Renal cortical epithelial cell (primary cell): ENCODE measurements at regions not wholly inside any gene's neighbourhood (a gene's known extent, or its start where the extent isn't known, plus 50 kb on each side); places are given as distances from the start of the nearest gene placed in this dataset.

Source experiments
- DNase-seq: peaks from one replicate; pipeline ENCODE4 v3.0.0-alpha.2; 2011; ENCODE audit warnings: low read depth

DNA sequence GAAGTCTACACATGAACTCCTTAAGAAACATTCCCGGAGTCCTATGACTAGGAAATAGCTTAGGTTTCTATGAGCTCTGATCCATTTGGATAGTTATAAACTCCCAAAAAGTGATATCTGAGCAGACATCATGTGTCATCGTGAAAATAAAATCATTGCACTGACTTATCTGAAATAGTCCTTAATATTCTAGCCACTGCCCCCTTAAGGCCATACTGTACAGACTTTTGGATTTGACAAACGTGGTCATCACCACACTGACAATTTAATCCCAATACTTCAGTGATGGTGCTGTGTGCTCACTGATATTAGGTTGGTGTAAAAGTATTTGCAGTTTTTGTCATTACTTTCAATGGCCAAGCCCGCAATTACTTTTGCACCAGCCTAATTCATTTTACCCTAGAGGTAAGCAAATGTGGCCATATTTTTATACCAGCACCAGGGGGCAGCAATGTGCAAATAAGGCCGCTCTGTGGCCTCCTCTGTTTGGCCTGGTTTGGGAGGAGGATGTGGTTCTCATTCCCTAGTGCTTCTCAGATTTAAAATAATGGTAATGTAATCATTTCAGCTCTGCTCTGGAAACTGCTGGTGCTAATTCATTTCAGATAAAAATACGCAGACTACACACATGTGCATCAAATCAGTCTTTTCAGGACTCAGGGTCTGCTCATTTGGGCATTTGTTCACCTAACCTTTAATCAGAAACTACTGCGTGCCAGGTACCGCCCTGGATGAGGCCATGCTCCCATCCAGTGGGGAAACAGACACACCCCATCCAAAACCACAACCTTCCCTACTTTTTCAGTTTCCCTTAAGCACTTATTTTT, 196.4 kb upstream of the C1QTNF7 start:
- DNase-seq, result peak; percentile 65

DNA sequence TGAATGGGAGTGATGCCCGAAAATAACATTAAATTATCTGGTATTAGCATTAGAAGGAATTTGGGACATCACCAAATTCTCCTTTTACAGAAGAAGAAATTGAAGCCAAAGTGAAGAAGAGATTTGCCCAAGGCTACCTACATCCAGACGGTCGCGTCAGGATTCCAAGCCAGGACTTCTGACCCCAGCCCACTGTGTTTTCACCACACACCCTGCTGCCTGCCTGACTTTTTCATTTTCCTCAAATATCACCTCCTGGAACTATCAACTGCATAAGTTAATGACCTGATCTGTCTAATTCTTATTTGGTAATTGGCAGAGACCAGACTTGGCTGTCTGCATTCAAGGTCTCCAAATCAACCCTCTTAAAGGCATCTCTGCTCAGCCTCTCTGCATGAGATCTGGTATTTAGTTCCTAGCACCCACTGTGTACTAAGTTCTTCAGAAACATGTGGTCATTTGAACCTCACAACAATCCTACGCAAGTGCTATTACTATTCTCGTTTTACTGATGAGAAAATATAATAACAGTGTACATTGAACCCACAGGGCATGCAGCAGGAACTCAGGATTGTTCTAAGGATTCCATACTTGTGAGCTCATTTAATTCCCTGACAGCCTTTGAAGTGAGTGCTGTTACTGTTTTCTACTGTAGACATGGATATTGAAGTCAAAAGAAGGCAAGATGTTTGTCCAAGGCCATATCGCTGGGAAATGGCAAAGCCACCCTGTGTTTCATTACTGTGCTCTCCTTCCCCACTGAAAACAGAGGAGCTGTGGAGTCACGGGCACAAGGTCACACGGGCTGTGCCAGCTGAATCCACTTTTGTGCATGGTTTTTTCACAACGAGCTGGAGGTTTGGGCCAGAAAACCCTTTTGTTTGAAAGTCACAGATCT, 195.2 kb upstream of the C1QTNF7 start:
- peak; percentile 63 for DNase-seq

DNA sequence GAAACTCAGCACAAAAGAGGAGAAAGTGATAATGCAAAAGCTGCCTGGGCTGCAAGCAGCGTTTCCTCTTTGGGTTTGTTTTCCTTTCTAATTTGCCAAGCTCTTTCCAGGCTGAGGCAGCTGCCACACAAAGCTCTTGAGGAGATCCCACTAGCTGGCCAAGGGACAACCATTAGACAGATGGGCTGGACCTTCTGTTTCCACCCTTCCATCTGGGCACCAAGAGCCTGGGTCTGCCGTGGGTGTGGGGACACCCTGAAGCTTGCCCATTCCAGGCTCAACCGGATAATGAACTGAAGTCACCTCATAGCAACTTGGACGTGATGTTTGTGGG, 194.6 kb upstream of the C1QTNF7 start:
- no peak for DNase-seq

DNA sequence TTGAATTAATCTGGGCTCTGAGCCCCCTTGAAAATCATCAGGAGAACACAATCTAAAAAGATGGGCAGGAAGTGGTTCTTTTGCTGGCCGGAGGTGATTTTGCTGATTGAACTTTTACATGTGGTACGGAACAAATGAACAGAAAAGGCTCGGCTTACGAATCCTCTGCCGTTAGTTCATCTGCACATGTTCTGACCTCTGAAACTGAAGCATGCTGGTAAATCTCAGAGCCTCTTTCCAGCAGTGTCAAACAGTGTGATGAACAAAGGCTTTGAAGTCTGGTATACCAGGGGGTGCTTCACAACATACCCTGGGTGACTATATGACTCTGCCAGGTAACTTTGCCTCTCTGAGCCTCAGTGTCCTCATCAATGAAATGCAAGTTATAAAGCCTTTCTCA, 194.2 kb upstream of the C1QTNF7 start:
- no peak for DNase-seq

DNA sequence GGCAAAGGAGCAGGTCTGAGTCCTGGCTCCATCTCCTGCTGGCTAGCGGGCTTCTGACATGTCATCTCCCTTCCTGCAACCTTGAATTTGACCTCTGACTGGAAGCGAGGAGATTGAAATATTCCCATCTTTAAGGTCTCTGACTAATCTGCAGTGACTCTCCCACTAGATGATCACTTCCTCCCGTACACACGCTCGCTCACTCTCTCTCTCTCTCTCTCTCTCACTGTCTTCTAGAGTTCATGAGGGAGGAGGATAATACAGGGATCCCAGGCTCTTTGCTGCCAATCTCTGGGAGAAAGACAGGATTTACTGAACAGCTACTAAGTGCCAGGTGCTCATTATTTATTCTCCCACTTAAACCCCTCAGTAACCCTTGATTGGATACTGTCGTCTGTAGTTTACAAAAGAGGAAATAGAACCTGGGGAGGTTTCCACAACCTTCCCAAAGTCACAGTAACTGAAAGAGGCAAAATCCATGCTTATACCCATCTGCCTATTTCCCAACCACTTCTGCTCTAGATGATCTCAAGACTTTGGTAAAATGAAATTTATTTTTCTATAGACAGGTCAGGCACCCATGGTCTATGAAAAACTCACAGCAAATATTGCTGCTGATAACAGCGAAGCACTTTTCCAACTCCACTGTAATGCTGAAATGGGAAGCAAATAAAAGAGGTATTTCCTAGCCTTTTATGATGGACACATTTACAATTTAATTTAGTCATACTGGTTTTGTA, 193.5 kb upstream of the C1QTNF7 start:
- peak; percentile 33 for DNase-seq

DNA sequence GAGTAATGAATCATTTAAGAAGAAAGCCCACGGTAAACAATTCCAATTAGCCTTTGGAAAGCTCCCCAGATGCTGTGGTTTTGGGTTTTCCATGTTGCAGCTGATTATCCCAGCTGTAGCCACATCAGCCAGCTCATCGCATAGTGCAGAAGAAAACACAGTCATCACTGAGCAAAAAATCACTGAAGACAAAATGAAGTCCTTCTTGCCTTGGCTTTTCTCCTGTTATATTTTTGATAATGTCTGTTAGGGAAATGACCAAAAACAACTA, 193.0 kb upstream of the C1QTNF7 start:
- DNase-seq, result peak; percentile 91

DNA sequence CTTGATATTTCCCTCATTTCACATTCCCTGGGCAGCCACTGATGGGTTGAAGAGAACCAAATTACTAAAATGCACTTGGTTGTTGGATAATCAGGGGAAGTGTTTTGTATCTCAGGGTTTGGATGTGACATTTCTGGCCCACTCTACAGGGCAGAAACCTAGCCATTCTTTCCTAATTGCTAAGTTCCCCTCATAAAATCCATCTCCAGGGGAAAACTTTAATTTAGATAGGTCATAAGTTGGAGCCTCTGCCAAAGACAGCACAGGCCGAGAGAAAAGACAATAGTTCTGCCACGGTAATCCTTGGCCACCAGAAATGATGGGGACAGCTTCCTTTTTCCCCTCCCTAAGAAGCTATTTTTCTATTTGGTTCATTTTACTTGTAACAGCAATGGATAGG, 192.7 kb upstream of the C1QTNF7 start:
- no peak for DNase-seq

DNA sequence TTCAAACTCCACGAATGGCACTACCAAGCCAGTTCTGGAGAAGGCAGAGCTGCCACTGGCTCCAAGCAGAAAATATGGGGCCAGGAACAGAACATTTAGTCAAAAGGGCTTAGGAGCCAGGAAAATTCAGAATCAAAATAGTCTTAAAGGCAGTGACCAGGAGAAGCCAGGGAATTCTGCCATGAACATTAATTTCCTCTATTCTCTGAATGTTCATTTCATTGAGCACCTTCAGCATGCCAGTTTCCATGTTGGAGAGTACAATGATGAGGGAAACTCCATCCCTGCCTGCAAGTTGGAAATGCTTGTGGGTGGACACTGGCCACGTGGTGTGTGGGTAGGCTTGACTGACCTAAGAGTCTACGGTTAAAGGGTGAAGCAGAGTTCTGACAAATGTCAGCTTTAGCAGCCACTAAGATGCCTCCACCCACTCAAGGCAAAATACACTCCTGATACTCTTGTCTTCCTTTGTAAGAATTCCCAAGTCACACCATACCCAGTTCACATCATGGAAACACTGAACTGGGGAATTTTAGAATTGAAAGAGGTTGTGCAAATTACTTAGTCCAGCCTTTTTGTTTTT, 190.1 kb upstream of the C1QTNF7 start:
- no peak for DNase-seq

DNA sequence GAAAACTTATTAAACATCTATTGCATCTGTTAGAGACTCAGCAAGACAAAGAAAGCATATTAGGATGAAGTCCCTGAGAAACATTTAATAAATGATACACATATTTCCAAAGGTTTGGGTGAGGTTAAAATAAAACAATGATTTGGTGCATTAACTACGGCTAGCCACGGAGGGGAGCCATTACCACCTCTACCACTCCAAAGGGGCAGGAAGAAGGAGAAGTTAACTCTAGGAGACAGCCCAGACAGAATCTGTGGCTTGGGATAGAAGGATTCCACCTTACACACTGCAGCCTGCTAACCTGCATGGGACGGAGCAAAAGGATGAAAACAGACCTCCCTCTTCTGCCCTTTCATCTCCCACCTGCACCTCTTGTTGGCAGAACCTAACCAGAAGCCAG, 189.1 kb upstream of the C1QTNF7 start:
- peak; percentile 42 for DNase-seq

DNA sequence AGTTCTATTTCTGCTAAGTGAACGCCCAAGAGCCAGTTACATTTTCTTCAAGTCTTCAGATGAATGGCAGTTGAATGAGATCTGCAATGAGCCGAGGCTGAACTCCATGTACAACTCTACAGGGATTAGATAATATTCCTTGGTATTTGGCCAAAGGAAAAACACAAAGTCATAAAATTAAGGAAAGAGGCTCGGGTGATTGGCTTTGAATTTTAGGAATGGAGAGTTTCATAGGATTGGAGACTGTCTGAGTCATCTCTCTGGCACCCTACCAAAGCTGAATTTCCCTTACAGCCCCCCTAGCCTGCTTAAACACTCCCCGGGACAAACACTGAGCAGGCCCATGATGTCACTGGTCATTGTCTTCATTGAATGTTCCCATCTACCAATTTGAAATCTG, 188.0 kb upstream of the C1QTNF7 start:
- DNase-seq, result no peak

DNA sequence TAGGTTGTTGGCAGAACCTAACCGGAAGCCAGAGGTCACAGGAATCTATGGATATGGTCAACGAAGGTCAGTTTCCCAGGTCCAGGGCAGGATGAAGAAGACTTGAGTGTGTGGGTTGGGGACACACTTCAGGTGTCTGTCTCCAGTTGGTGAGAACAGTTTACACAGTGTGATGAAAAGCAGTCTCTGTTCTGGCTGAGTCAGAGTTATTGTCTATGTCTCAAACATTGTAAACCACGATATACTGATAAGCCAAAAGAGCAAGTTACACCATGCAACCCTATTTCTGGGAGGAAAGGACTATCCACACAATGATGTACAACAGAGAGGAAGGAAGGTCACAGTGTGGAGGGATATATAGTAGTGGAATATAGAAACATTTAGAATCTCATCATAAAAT, 187.1 kb upstream of the C1QTNF7 start:
- no peak for DNase-seq

DNA sequence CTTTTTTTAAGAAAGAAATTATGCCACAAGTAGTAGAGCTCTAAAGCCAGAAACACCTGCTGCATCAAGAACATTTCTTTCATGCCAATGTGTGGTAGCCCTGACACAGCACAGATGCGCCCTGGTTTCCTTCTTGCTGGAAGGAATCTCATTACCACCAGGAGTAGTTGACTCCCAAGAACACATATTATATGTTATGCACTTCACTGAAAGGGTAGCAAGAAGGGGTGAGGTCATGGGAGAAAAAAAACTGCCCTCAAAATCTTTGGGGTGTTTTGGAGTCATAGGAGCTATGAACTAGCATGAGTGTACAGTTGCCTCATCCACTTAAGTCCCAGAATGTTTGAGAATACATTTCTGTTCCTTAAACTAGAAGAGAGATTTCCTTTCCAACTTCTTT, 185.8 kb upstream of the C1QTNF7 start:
- DNase-seq, result no peak

DNA sequence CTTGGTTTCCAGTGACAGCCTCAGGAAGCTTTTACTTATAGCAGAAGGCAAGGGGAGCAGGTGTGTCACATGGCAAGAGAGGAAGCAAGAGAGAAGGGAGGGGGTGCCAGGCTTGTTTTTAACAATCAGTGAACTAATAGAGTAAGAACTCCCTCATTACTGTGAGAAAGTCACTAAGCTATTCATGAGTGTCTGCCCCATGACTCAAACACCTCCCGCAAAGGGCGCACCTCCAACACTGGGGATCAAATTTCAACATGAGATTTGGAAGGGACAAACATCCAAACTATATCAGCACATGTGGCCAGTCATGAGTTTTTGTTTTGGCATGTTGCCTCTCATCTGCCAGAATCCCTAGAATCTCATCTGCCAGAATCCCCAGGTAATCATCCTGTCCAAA, 183.5 kb upstream of the C1QTNF7 start:
- DNase-seq, result peak; percentile 54

DNA sequence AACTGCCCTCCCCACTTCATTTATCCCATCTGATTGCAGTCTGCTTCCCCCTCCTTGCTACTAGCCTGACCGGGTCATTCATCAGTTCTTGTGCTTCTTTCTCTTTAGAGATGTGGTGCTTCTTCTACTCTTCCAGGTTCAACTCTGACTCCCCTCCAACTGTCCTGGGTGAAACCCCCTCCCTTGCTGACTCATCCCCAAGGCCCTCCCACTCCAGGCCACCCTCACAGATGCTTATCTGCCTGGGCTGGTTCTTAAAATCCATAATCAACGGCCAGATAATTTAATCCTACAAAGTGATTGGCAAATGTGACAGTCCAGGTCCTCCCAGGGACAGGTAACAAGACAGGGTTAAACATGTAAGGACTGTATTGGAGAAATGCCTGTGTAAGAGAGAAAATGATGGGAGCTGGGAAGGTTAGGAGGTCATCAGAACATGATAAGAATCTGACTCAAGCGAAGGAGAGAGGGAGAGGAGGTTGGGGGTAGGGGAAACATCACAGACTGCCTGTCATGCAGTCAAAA, 182.8 kb upstream of the C1QTNF7 start:
- DNase-seq, result no peak

DNA sequence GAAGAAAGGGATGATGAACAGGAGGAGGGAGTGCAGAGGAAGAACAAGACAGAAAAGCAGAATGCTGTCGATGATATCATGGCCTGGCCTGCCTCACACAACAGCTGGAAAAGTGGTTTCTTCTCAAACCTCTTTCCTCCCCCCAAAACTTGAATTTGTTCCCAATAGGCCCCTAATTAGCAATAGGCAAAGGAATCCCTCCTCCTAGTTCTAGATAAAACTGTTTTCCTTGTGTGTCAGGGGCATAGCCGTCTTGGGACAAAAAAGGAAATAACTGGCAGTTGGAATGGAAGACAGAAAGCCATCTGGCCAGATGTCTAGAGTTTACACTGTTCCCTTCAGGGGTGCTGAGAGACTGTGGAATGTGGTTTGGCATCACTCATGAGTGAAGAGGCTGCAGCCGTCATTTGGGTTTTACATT, 177.8 kb upstream of the C1QTNF7 start:
- DNase-seq, result no peak

DNA sequence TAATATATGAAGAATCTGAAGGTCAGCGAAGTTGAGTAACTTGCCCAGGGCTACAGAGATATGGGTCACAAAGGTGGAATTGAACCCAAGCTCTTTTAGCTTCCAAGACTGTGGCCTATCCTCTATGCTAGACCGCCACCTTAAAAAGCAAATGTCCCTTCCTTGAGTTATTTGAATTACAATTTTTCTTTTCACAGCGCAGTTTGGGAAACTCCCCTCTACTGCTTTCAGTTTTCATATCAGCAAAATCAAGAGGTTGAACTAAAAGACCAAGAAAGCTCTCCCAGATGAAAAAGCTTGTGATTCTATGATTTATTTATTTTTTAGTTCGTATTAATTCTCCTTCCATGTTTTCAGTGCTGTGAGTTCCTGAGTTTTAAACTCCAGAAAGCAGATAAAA, 174.5 kb upstream of the C1QTNF7 start:
- DNase-seq, result no peak

DNA sequence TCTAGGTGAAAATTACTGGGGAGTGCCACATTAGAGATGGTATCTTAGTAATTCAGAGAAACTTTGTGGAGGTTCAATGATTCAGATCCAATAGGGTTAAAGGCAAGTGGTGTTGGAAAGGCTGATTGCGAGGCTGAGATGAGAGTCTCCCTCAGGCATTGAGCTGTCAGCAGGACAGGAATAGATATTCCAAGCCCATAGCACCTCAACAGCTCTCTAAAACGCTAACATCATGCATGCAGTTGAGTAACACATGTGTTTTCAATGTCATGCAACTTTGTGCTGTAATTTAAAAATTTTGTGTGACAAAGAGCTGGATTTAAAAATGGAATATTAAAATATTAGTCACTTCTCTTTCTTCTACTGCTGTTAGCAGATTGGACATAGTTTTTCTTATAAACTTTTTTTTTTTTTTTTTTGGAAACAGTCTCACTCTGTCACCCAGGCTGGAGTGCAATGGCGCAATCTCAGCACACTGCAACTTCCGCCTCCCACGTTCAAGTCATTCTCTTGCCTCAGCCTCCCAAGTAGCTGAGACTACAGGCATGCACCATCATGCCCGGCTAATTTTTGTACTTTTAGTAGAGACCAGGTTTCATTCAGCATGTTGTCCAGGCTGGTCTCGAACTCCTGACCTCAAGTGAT, 173.5 kb upstream of the C1QTNF7 start:
- no peak for DNase-seq

DNA sequence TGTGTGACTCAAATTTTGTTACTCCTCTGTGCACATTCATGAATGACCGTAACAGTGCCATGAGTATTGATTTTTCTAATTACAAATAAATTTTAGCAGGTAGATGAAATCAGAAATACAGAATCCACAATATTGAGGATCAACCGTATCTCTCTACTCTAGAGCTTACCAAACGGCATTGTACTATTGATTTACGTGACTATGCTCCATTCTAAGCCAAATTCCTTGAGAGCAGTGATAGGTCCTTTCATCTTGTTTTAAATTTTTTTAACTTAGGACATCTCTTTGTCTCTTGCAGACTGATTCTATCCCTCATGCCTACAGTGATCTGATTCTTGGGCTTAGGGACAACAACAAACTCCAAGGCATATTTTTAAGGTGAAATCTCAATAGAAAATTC, 172.3 kb upstream of the C1QTNF7 start:
- no peak for DNase-seq

DNA sequence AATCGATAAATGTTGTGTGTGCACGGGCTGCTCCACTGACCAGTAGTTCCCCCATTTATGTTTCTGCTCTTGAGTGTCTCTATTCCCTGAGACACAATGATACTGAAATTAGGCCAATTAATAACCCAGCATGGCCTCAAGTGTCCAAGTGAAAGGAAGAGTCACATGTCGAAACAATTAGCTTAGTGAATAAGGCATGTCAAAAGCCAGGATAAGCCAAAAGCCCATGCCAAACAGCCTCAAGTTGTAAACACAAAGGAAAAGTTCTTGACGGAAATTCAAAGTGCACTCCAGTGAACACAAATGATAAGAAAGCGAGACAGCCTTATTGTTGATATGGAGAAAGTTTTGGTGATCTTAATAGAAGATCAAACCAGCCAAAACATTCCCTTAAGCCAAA, 167.1 kb upstream of the C1QTNF7 start:
- DNase-seq, result no peak

DNA sequence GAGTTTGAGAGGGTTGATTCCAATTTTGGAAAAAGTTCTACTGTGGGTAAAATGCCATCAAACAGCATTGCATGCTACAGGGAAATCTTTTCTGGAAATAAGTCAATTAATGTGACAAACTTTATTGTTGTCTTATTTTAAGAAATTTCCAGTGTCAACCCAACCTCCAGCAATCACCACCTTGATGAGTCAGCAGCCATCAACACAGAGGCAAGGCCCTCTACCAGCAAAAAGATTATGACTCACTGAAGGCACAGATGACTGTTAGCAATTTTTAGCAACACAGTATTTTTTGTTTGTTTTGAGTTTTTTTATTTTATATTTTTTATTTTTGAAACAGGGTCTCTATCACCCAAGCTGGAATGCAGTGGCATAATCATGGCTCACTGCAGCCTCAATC, 165.4 kb upstream of the C1QTNF7 start:
- DNase-seq, result peak; percentile 52

DNA sequence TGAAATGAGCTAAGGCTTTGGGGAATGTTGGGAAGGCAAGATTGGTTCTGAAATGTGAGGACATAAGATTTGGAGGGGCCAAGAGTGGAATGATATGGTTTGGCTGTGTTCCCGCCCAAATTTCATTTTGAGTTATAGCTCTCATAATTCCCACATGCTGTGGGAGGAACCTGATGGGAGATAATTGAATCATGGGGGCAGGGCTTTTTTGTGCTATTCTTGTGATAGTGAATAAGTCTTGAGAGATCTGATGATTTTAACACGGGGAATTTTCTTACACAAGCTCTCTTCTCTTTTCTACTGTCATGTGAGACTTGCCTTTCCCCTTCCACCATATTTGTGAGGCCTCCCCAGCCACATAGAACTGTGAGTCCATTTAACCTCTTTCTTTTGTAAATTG, 157.6 kb upstream of the C1QTNF7 start:
- DNase-seq, result no peak

DNA sequence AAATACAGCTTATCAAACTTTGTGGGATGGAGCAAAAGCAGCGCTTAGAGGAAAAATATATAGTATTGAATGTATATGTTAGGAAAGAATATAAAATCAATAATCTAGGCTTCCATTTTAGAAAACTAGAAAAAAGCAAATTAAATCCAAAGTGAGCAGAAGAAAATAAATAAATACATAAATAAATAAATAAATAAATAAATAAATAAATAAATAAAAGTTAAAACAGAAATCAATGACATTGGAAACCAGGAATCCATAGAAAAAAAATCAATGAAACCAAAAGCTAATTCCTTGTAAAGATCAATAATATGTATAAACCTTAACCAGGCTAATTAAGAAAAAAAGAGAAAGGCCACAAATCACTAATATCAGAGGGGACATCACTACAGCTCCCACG, 141.8 kb upstream of the C1QTNF7 start:
- no peak for DNase-seq
